GM19351 (cell line): ENCODE measurements at regions not wholly inside any gene's neighbourhood (a gene's known extent, or its start where the extent isn't known, plus 50 kb on each side); places are given as distances from the start of the nearest gene placed in this dataset.
A peak's percentile ranks its signal among the peaks of the same experiment; 100 is the strongest.
"Not testable (repeated sequence)": the region's sequence is repeated elsewhere in the genome, so short reads cannot be mapped to it uniquely, and the experiment has no call there.

Source experiments
- ATAC-seq: cut with Tn5 transposase; IDR thresholded peaks from one replicate; pipeline ENCODE4 v1.9.1; 2021; ENCODE audit warnings: mild to moderate bottlenecking, moderate library complexity; ENCODE audit not compliant: unreplicated experiment

DNA sequence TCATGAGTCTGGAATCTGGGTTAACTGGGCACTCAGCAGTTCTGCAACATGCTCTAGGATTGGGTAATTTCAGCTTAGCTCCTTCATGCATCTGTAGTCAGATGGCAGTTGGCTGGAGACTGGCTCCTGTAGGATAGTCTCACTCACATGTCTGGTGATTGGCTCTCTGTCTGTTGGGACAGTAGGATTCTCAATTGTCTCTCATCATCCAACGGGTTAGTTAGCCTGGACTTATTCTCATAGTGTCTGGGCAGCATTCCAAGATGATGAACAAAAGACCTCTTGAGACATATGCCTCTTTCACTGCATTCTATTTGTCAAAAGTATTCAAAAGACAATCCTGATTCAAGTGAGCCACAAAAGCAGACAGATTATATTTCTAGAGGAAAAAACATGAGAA, 795.6 kb upstream of the GALNTL6 start:
- no peak for ATAC-seq

DNA sequence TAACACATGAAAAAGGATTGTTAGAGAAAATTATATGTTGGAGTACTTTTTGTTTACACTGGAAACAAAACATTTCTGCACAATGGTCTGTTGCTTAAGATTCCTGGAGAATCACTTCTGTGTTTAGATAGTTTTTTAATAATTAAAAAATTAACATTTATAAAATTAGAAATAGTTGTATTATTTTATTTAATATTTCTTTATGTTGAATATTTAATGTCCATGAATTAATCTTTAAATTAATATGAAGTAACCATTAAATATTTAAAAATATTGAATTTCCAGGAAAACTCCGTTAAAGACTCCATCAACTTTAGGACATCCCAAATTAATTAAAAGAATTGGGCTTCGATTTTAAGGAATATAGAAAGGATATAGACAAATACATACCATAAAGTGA, 797.1 kb upstream of the GALNTL6 start:
- ATAC-seq = no peak

GRCh38 chr4:171015441-171015840, 797.8 kb upstream of the GALNTL6 start:
- ATAC-seq = no peak

DNA sequence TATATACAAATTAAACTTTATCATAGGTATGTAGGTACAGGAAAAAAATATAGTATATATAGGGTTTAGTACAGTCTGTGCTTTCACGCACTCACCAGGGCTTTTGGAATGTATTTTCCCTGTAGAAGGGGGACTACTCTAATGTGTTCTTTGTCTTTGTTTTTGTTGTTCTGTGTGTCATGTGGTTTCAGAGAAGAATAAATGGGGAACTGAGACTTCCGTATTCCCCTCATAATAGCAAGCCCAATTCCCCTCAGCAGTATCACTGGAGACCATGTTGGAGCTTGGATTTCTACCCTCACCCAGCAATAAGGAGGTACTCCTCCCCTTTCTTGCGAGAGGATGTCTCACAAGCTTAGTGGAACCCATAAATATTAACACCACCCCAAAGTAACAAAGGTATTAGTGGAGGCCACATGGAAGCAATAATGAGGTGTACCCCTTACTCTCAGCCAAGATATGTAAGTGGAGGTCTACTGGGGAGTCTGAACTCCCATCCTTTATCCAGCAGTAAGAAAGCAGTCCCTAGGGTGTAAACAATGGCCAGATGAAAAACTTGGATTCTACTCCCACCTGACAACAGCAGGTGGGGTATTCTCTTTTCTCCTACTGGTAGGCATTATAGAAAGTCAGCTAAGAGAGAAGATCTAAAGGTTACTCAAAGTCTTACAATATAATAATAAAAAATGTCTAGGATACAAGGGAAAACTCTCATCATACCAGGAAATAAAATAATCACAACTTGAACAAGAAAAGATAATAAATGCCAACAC, 805.4 kb upstream of the GALNTL6 start:
- ATAC-seq = no peak

DNA sequence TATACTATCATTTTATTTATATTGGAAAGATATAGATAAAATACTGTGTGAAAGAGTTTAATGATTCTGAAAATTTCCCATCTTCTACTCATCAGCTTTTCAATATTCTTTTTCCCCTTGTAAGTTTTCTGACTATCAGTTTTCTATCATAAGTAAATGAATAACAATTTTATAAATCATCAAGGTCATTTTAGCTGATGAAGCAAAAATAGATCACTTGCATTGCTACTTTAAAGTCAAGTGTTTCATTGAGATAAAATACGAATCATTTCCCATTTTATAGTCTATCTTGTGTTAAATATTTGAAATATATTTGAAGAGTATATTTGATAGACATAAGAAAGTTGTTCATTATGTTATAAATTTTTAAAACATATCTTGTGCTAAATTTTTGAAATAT, 811.0 kb upstream of the GALNTL6 start:
- no peak for ATAC-seq

DNA sequence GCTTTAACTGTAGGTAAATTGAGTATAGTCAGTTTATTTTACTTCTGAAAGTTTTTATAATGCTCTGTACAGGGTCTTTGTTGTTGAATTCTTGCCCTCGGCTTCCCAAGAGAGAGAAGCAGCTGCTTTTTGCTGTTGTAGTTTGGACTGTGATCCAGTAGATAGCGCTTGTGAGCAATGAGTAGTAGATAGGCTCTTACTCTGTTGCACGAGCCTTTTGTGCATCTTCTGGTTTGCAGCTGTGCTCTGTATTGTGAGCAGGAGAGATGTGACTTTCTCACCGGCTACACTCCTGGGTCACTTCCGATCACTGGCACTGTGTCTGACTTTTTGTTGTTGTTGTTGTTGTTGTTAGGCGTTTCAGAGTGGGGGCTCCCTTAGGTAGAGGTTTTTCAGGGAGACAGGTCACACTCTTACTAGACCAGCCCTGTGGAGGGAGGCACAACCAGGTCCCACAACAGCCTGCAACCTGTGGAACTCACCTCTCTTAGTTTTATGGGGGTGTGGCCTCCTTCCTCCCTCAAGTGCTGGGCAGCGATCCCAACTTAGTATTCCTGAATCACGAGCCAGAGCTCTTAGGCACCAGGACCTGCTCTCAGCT, 822.1 kb upstream of the GALNTL6 start:
- peak; percentile 98 for ATAC-seq

DNA sequence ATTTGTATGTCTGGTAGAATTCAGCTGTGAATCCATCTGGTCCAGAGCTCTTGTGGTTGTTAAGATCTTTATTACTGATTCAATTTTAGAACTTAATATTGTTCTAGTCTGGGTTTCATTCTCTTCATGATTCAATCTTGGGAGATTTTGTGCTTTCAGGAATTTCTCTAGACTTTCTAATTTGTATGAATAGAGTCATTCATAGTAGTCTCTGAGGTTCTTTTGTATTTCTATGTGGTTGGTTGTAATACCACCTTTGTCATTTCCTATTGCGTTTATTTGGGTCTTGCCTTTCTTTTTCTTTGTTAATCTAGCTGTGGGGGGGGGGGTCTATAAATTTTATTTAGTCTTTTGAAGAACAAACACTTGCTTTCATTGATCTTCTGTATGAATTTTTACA, 824.8 kb upstream of the GALNTL6 start:
- no peak for ATAC-seq

DNA sequence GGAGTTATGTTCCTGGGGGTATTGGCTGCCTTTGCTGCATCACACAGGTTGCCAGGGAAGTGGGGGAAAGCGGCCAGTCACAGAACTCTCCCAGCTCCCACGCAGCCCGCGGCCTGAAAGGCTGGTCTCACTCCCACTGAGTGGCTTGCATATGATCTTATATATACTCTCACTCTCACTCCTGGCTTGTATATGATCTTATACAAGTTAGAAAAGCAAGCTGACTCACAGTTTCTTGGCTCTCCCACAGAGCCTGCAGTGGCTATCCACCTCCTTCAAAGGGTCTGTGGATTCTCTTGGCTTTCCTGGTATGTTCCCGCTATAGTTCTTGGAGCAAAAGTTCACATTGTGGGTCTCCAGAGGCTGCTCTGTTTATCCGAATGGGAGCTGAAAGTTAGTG, 833.5 kb upstream of the GALNTL6 start:
- no peak for ATAC-seq

GRCh38 chr4:170978990-170979389, 834.2 kb upstream of the GALNTL6 start:
- no peak for ATAC-seq

DNA sequence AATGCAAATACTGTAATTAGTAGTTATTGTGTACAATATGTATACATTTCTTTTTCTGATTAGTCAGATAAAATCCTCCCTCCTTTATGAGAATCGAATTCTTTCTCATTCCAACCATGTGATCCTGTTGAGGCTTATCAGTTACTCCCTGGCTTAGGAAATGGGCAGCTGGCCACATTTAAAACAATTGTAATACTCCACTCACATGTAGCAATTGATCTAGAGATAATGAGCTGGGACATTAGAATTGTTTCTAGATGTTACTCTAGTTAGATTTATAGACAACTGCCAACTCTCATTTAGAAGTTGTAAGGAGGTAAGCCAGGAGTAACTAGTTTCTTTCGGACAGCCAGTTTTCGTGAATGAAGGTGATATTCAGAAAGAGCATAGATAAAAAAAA, 859.3 kb upstream of the AADAT start:
- ATAC-seq = no peak

GRCh38 chr4:170940043-170940724, 850.4 kb upstream of the AADAT start:
- ATAC-seq = no peak

- no peak for ATAC-seq
Measured at GRCh38 chr4:170938588-170938987, 848.8 kb upstream of the AADAT start.

GRCh38 chr4:170931321-170931720, 841.6 kb upstream of the AADAT start:
- no peak for ATAC-seq

DNA sequence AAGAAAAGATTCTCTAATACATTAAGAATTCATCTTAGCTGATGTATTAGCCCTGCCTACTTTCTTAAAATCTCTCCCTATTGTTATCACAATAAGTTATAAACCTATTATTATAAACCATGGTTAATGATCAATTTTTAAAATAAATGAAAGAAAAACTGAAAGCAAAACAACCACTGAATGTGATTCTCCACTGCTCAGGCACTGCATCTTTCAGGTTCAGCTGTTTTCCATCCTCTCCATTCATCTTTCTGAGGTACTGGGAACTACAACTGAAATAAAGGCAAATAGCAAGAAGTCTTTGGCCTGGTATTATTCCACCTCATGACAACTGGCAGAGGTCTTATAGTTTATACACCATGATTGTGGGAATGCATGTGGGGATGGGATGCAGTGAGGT, 798.9 kb upstream of the AADAT start:
- no peak for ATAC-seq

DNA sequence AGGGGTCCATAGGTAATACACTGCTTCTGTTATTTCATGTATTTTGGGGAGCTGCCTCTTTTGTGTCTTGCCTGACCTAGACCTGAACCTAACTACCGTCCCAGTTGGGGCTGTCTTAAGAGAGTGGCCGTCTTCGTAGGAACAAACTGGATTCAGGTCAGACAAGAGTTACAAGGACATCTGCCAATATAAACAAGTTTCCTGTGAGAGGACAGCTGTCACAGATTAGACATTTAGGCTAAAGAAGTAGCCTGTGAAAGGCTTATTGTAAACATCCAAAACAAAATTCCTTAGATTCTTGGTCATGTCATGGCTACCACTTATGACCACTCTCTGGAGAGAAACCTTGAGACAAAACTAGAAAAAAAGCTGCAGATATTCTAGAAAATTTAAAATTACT, 797.6 kb upstream of the AADAT start:
- no peak for ATAC-seq

- ATAC-seq = no peak
Measured at GRCh38 chr4:170884969-170885570, 795.3 kb upstream of the AADAT start.

DNA sequence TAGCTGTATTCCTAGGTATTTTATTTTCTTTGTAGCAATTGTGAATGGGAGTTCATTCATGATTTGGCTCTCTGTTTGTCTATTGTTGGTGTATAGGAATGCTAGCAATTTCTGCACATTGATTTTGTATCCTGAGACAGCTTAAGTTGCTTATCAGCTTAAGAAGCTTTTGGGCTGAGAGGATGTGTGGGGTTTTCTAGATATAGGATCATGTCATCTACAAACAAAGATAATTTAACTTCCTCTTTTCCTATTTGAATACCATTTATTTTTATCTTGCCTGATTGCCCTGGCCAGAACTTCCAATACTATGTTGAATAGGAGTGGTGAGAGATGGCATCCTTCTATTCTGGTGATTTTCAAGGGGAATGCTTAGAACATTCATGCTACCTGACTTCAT, 791.9 kb upstream of the AADAT start:
- ATAC-seq = not testable (repeated sequence)

DNA sequence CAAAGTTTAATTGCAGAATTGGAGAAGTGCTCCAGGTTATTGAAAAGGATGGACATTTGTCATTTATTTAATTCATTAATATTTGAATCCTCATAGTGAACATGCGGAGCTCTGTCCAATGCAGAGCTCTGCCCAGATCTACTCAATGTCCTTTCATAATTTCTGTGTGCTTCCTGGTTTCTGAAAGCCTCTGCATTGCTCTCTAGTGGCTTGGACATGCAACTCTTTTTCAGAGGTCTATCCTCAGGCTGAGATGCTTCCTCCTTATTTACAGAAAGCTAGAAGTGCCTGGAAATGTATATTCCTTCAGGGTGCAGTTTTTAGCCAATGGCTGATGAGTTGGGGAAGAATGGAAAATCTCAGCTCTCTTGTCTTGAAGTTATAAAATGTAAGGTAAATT, 786.1 kb upstream of the AADAT start:
- peak; percentile 47 for ATAC-seq

- ATAC-seq = no peak
Measured at GRCh38 chr4:170872794-170873193, 783.0 kb upstream of the AADAT start.

DNA sequence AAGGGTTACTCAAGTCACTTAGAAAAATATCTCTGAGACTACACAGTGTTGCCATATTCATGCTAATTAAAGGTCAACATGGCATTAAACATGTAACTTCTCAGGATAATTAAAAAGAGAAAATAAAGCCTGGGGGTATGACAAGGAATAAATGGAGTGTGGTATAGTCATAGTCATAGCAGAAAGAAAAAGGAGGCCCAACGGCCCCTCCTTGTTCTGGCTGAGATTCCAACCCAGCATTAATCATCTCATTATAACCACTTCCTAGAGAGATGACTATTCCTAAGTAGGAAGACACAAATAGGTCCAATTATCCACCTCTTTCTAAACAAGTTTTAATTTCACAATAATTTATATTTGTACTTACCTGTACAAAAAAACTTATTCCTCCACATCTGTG, 778.4 kb upstream of the AADAT start:
- no peak for ATAC-seq

DNA sequence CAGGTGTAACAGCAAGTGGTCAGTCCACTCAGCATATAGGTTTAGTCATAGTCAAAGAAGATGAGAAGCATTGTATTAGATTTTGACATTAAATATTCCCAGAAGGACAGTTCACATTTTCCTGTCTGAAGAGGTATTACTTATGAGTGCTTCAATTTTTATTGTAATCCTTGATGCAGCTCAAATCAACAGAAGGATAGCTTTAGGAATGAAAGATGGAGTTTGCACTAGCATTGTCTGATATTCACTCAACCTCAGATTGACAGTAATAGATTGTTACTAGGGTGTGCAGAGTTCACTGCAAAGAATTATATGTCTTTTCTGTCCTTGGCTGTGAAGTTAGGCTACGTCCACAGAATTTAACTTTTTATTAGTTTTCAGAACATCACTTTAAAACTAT, 764.3 kb upstream of the AADAT start:
- ATAC-seq = no peak
